ENCODE measurements at regions not wholly inside any gene's neighbourhood (a gene's known extent, or its start where the extent isn't known, plus 50 kb on each side); places are given as distances from the start of the nearest gene placed in this dataset.

GRCh38 chr14:99067141-99067920 lies 204.7 kb downstream of the BCL11B start:
- DNase-seq, result no peak

- DNase-seq, result no peak
These were observed 204.1 kb downstream of the BCL11B start for GRCh38 chr14:99067927-99068326.

- DNase-seq, result no peak
These were observed 202.1 kb downstream of the BCL11B start for GRCh38 chr14:99069946-99070345.

- no peak for DNase-seq
These were observed 199.6 kb downstream of the BCL11B start for GRCh38 chr14:99072433-99072832.

GRCh38 chr14:99072956-99073355 lies 199.0 kb downstream of the BCL11B start:
- DNase-seq, result no peak

- DNase-seq, result no peak
These were observed 198.6 kb downstream of the BCL11B start for GRCh38 chr14:99073431-99073830.

GRCh38 chr14:99075061-99075460 lies 196.9 kb downstream of the BCL11B start:
- no peak for DNase-seq

GRCh38 chr14:99075771-99076375 lies 196.1 kb downstream of the BCL11B start:
- DNase-seq, result no peak

GRCh38 chr14:99077076-99077843 lies 194.7 kb downstream of the BCL11B start:
- DNase-seq, result no peak

- no peak for DNase-seq
These were observed 194.2 kb downstream of the BCL11B start for GRCh38 chr14:99077844-99078236.

GRCh38 chr14:99078426-99078825 lies 193.6 kb downstream of the BCL11B start:
- DNase-seq, result no peak

GRCh38 chr14:99079061-99079727 lies 192.8 kb downstream of the BCL11B start:
- no peak for DNase-seq

- DNase-seq, result no peak
These were observed 191.7 kb downstream of the BCL11B start for GRCh38 chr14:99080306-99080705.

GRCh38 chr14:99081156-99081765 lies 190.7 kb downstream of the BCL11B start:
- no peak for DNase-seq

- DNase-seq, result no peak
These were observed 190.1 kb downstream of the BCL11B start for GRCh38 chr14:99081880-99082279.

GRCh38 chr14:99093532-99094517 lies 178.2 kb downstream of the BCL11B start:
- DNase-seq, result no peak

- DNase-seq, result no peak
These were observed 177.1 kb downstream of the BCL11B start for GRCh38 chr14:99094901-99095300.

GRCh38 chr14:99095369-99095768 lies 176.6 kb downstream of the BCL11B start:
- no peak for DNase-seq

- no peak for DNase-seq
These were observed 173.8 kb downstream of the BCL11B start for GRCh38 chr14:99098199-99098598.

GRCh38 chr14:99099051-99099787 lies 172.8 kb downstream of the BCL11B start:
- no peak for DNase-seq
